ENCODE measurements at regions not wholly inside any gene's neighbourhood (a gene's known extent, or its start where the extent isn't known, plus 50 kb on each side); places are given as distances from the start of the nearest gene placed in this dataset.

- no peak overlapping the region for H3K27ac ChIP-seq
- TF ChIP-seq CTCF (IDR thresholded peaks at IDR 0.05) (no peak), ZFX (IDR thresholded peaks at IDR 0.05; ENCODE audit: borderline replicate concordance) (no peak)
Measured at GRCh38 chr14:99099051-99099787, 172.8 kb downstream of the BCL11B start.

- TF ChIP-seq ZFX (IDR thresholded peaks at IDR 0.05; ENCODE audit: borderline replicate concordance) (no peak), CTCF (IDR thresholded peaks at IDR 0.05) (no peak)
- H3K27ac ChIP-seq = no peak overlapping the region
Measured at GRCh38 chr14:99100497-99101270, 171.3 kb downstream of the BCL11B start.

GRCh38 chr14:99101855-99102461 lies 170.0 kb downstream of the BCL11B start:
- H3K27ac ChIP-seq = no peak overlapping the region
- TF ChIP-seq CTCF (IDR thresholded peaks at IDR 0.05) (no peak), ZFX (IDR thresholded peaks at IDR 0.05; ENCODE audit: borderline replicate concordance) (no peak)

GRCh38 chr14:99116741-99117295 lies 155.2 kb downstream of the BCL11B start:
- no peak for TF ChIP-seq CTCF (IDR thresholded peaks at IDR 0.05)
- TF ChIP-seq ZFX (IDR thresholded peaks at IDR 0.05; ENCODE audit: borderline replicate concordance) = no peak
- H3K27ac ChIP-seq = no peak overlapping the region

- TF ChIP-seq ZFX (IDR thresholded peaks at IDR 0.05; ENCODE audit: borderline replicate concordance) (no peak), CTCF (IDR thresholded peaks at IDR 0.05) (no peak)
- H3K27ac ChIP-seq = no peak overlapping the region
Measured at GRCh38 chr14:99117671-99118045, 154.3 kb downstream of the BCL11B start.

- TF ChIP-seq ZFX (IDR thresholded peaks at IDR 0.05; ENCODE audit: borderline replicate concordance) (no peak), CTCF (IDR thresholded peaks at IDR 0.05) (peak; percentile 7; the same call in 1 of the 2 replicates)
- H3K27ac ChIP-seq = no peak overlapping the region
Measured at GRCh38 chr14:99118046-99118721, 153.8 kb downstream of the BCL11B start.
